Mesendoderm (in vitro differentiated cells): ENCODE measurements at regions not wholly inside any gene's neighbourhood (a gene's known extent, or its start where the extent isn't known, plus 50 kb on each side); places are given as distances from the start of the nearest gene placed in this dataset.

Experiments
- DNase-seq: peaks from one replicate; pipeline ENCODE4 v3.0.0; 2013
- H2AK5ac ChIP-seq: 2 replicates; pipeline ENCODE4 v1.6.1; 2013; ENCODE audit warnings: low read length, inconsistent platforms
- H2BK120ac ChIP-seq: 2 replicates; pipeline ENCODE4 v1.6.1; 2013; ENCODE audit warnings: low read depth, mild to moderate bottlenecking, low read length, moderate library complexity, mixed read lengths
- H2BK15ac ChIP-seq: replicated peaks from 2 replicates; pipeline ENCODE4 v1.6.1; 2013; ENCODE audit warnings: low read depth, mild to moderate bottlenecking, moderate library complexity
- H2BK5ac ChIP-seq: 2 replicates; pipeline ENCODE4 v1.6.1; 2013; ENCODE audit warnings: low read length, inconsistent platforms
- H3K18ac ChIP-seq: 2 replicates; pipeline ENCODE4 v1.6.1; 2013; ENCODE audit warnings: mild to moderate bottlenecking, low read length, mixed read lengths
- H3K23ac ChIP-seq: one replicate; pipeline ENCODE4 v1.6.1; 2013; ENCODE audit warnings: low read length
- H3K27ac ChIP-seq: 2 replicates; pipeline ENCODE4 v1.5.1; 2013; ENCODE audit warnings: low read depth, mild to moderate bottlenecking, inconsistent platforms, low read length, moderate library complexity
- H3K27me3 ChIP-seq: 2 replicates; pipeline ENCODE4 v1.6.1; 2013; ENCODE audit warnings: low read length, control low read depth, mild to moderate bottlenecking, inconsistent platforms; ENCODE audit not compliant: insufficient read depth, poor library complexity
- H3K36me3 ChIP-seq: 2 replicates; pipeline ENCODE4 v1.6.1; 2013; ENCODE audit warnings: low read length, inconsistent platforms; ENCODE audit not compliant: control insufficient read depth, insufficient read depth
- H3K4ac ChIP-seq: one replicate; pipeline ENCODE4 v1.6.1; 2013; ENCODE audit warnings: low read depth, mild to moderate bottlenecking, low read length, moderate library complexity
- H3K4me1 ChIP-seq: 2 replicates; pipeline ENCODE4 v1.6.1; 2013; ENCODE audit warnings: low read depth, low read length, inconsistent platforms; ENCODE audit not compliant: control insufficient read depth
- H3K4me2 ChIP-seq: 2 replicates; pipeline ENCODE4 v1.6.1; 2013; ENCODE audit warnings: low read length
- H3K4me3 ChIP-seq: 2 replicates; pipeline ENCODE4 v1.5.1; 2013; ENCODE audit warnings: mild to moderate bottlenecking, low read length
- H3K56ac ChIP-seq: one replicate; pipeline ENCODE4 v1.6.1; 2013; ENCODE audit warnings: low read length
- H3K79me1 ChIP-seq: 2 replicates; pipeline ENCODE4 v1.6.1; 2013; ENCODE audit warnings: low read length, inconsistent platforms
- H3K79me2 ChIP-seq: 2 replicates; pipeline ENCODE4 v1.6.1; 2013; ENCODE audit warnings: mild to moderate bottlenecking, low read length; ENCODE audit not compliant: control insufficient read depth, insufficient read depth
- H3K9ac ChIP-seq: 2 replicates; pipeline ENCODE4 v1.6.1; 2013; ENCODE audit warnings: low read length, inconsistent platforms
- H4K5ac ChIP-seq: one replicate; pipeline ENCODE4 v1.6.1; 2013; ENCODE audit warnings: low read length
- H4K8ac ChIP-seq: one replicate; pipeline ENCODE4 v1.6.1; 2013; ENCODE audit warnings: low read depth, mild to moderate bottlenecking, control low read depth, low read length, moderate library complexity
- WGBS: extraction: QIAGEN DNeasy Blood & Tissue Kit; methylation state at CpG from one replicate; pipeline ENCODE4 v1.1.7; 2013; ENCODE audit warnings: low lambda C conversion rate, missing lambda C conversion rate; ENCODE audit not compliant: insufficient coverage; ENCODE audit errors: extremely low coverage; 5-methylcytosine and 5-hydroxymethylcytosine counted together

- Histone ChIP-seq H3K4me3 (no peak overlapping the region), H2AK5ac (no peak overlapping the region)
Observed at GRCh38 chr16:73205153-73205886, 157.4 kb upstream of the ZFHX3 start.

GRCh38 chr16:73204359-73205152, 156.6 kb upstream of the ZFHX3 start:
- no peak overlapping the region for H3K4me2 ChIP-seq
- H2AK5ac ChIP-seq: no peak overlapping the region
- no peak overlapping the region for H2BK15ac ChIP-seq
- no peak overlapping the region for H2BK120ac ChIP-seq
- H3K27me3 ChIP-seq: no peaks in the 10 kb centered on the region
- no peak overlapping the region for H4K5ac ChIP-seq
- H2BK5ac ChIP-seq: no peak overlapping the region
- H3K4me3 ChIP-seq: no peak overlapping the region
- H3K27ac ChIP-seq: no peak overlapping the region
- H4K8ac ChIP-seq: no peak overlapping the region
- H3K36me3 ChIP-seq: no peaks in the 10 kb centered on the region
- no peaks in the 10 kb centered on the region for H3K79me1 ChIP-seq
- no peaks in the 10 kb centered on the region for H3K4me1 ChIP-seq
- no peak overlapping the region for H3K4ac ChIP-seq
- H3K23ac ChIP-seq: no peak overlapping the region
- H3K56ac ChIP-seq: no peak overlapping the region
- no peaks in the 10 kb centered on the region for H3K79me2 ChIP-seq
- DNase-seq: no peak
- no peak overlapping the region for H3K18ac ChIP-seq
- no peak overlapping the region for H3K9ac ChIP-seq
- WGBS: no CpG with 5 or more reads among the region's 8 CpGs

More at GRCh38 chr16:73205153-73205886, 157.4 kb upstream of the ZFHX3 start:
- no peak for DNase-seq
- H3K4ac ChIP-seq: no peak overlapping the region
- no peak overlapping the region for H2BK120ac ChIP-seq
- no peak overlapping the region for H2BK5ac ChIP-seq
- H4K5ac ChIP-seq: no peak overlapping the region
- no peak overlapping the region for H4K8ac ChIP-seq
- H3K18ac ChIP-seq: no peak overlapping the region
- H3K27ac ChIP-seq: no peak overlapping the region
- no peaks in the 10 kb centered on the region for H3K79me1 ChIP-seq
- WGBS: no CpG with 5 or more reads among the region's 9 CpGs
- H2BK15ac ChIP-seq: no peak overlapping the region
- H3K4me1 ChIP-seq: no peaks in the 10 kb centered on the region
- no peak overlapping the region for H3K56ac ChIP-seq
- no peak overlapping the region for H3K4me2 ChIP-seq
- no peaks in the 10 kb centered on the region for H3K79me2 ChIP-seq
- no peak overlapping the region for H3K9ac ChIP-seq
- H3K23ac ChIP-seq: no peak overlapping the region
- no peaks in the 10 kb centered on the region for H3K36me3 ChIP-seq
- H3K27me3 ChIP-seq: no peaks in the 10 kb centered on the region

GRCh38 chr16:73202161-73202729, 154.3 kb upstream of the ZFHX3 start:
- H3K27ac ChIP-seq: no peak overlapping the region
- H4K8ac ChIP-seq: no peak overlapping the region
- no peaks in the 10 kb centered on the region for H3K27me3 ChIP-seq
- no CpG with 5 or more reads among the region's 5 CpGs for WGBS
- no peaks in the 10 kb centered on the region for H3K4me1 ChIP-seq
- H3K56ac ChIP-seq: no peak overlapping the region
- H3K79me1 ChIP-seq: no peaks in the 10 kb centered on the region
- H3K18ac ChIP-seq: no peak overlapping the region
- no peak overlapping the region for H2BK15ac ChIP-seq
- H2AK5ac ChIP-seq: no peak overlapping the region
- no peak overlapping the region for H3K4me2 ChIP-seq
- no peaks in the 10 kb centered on the region for H3K79me2 ChIP-seq
- no peak overlapping the region for H4K5ac ChIP-seq
- no peaks in the 10 kb centered on the region for H3K36me3 ChIP-seq
- no peak overlapping the region for H3K9ac ChIP-seq
- no peak overlapping the region for H3K4ac ChIP-seq
- H3K23ac ChIP-seq: no peak overlapping the region
- no peak overlapping the region for H2BK5ac ChIP-seq
- H2BK120ac ChIP-seq: no peak overlapping the region
- no peak overlapping the region for H3K4me3 ChIP-seq
- no peak for DNase-seq

GRCh38 chr16:73199214-73199613, 151.3 kb upstream of the ZFHX3 start:
- no peak overlapping the region for H4K5ac ChIP-seq

GRCh38 chr16:73198481-73198880, 150.6 kb upstream of the ZFHX3 start:
- no peak overlapping the region for H3K4me2 ChIP-seq
- H3K79me2 ChIP-seq: no peaks in the 10 kb centered on the region
- no peak for DNase-seq
- H3K4ac ChIP-seq: no peak overlapping the region
- no peak overlapping the region for H2BK15ac ChIP-seq
- H3K23ac ChIP-seq: no peak overlapping the region
- H3K9ac ChIP-seq: no peak overlapping the region
- no peak overlapping the region for H2BK5ac ChIP-seq
- no CpG with 5 or more reads among the region's 5 CpGs for WGBS
- no peaks in the 10 kb centered on the region for H3K4me1 ChIP-seq
- H4K8ac ChIP-seq: no peak overlapping the region
- no peak overlapping the region for H2AK5ac ChIP-seq
- H4K5ac ChIP-seq: no peak overlapping the region
- no peak overlapping the region for H3K18ac ChIP-seq
- H3K79me1 ChIP-seq: no peaks in the 10 kb centered on the region
- no peak overlapping the region for H3K56ac ChIP-seq
- no peaks in the 10 kb centered on the region for H3K27me3 ChIP-seq
- H2BK120ac ChIP-seq: no peak overlapping the region
- no peak overlapping the region for H3K27ac ChIP-seq
- H3K4me3 ChIP-seq: no peak overlapping the region
- H3K36me3 ChIP-seq: no peaks in the 10 kb centered on the region

More at GRCh38 chr16:73199214-73199613, 151.3 kb upstream of the ZFHX3 start:
- Histone ChIP-seq H3K4me3 (no peak overlapping the region), H2BK15ac (no peak overlapping the region), H3K9ac (no peak overlapping the region), H3K23ac (no peak overlapping the region), H3K36me3 (no peaks in the 10 kb centered on the region), H3K4me1 (no peaks in the 10 kb centered on the region), H3K4me2 (no peak overlapping the region), H3K79me2 (no peaks in the 10 kb centered on the region), H2AK5ac (no peak overlapping the region), H3K56ac (no peak overlapping the region), H4K8ac (no peak overlapping the region), H3K79me1 (no peaks in the 10 kb centered on the region), H3K27me3 (no peaks in the 10 kb centered on the region), H3K4ac (no peak overlapping the region), H3K27ac (no peak overlapping the region), H2BK5ac (no peak overlapping the region), H2BK120ac (no peak overlapping the region), H3K18ac (no peak overlapping the region)
- DNase-seq: no peak
- no CpG with 5 or more reads among the region's 7 CpGs for WGBS
